Ovary (tissue), 7 donors: ENCODE measurements at regions not wholly inside any gene's neighbourhood (a gene's known extent, or its start where the extent isn't known, plus 50 kb on each side); places are given as distances from the start of the nearest gene placed in this dataset.

Experiments used
- DNase-seq, 5 donors: peaks; one replicate each; pipeline ENCODE4 v3.0.0-alpha.2; 2019 to 2020
- H3K27ac ChIP-seq, 2 donors: fragments of 200-600 bp; one replicate each; pipeline versions ENCODE4 v1.5.1 to v1.8.0; 2019 to 2022
- H3K27me3 ChIP-seq: fragments of 200-600 bp; one replicate; pipeline ENCODE4 v1.8.0; 2022
- H3K36me3 ChIP-seq: fragments of 200-600 bp; sonication (generic); one replicate; pipeline ENCODE4 v1.5.1; 2019
- H3K4me1 ChIP-seq: one replicate; pipeline ENCODE4 v1.8.1; 2013; ENCODE audit warnings: mild to moderate bottlenecking, moderate library complexity; ENCODE audit not compliant: insufficient read depth
- H3K4me3 ChIP-seq: fragments of 200-600 bp; sonication (generic); one replicate; pipeline ENCODE4 v1.5.1; 2017
- H3K9me3 ChIP-seq, 2 donors: fragments of 200-600 bp in 1 of 2; sonication (generic) in 1 of 2; one replicate each; pipeline versions ENCODE4 v1.5.1 to v1.8.1; 2013 to 2019; ENCODE audit warnings: mild to moderate bottlenecking in 1 of 2, moderate library complexity in 1 of 2
- CTCF ChIP-seq, 3 donors: fragments of 450-650 bp in 2 of 3; fragments of 200-600 bp in 1 of 3; IDR thresholded peaks; one replicate each; pipeline versions ENCODE4 v1.5.1 to v1.8.0; 2016 to 2022; ENCODE audit warnings: antibody characterized with exemption in 3 of 3, mild to moderate bottlenecking in 1 of 3
- EP300 ChIP-seq: sonication (generic); formaldehyde crosslinking; IDR thresholded peaks from one replicate; pipeline ENCODE4 v1.6.1; 2017; ENCODE audit warnings: antibody characterized with exemption
- POLR2A ChIP-seq: fragments of 450-650 bp; IDR thresholded peaks from one replicate; pipeline ENCODE4 v1.6.1; 2017; ENCODE audit warnings: antibody characterized with exemption, mild to moderate bottlenecking, moderate library complexity
- WGBS, 3 donors: extraction: QIAGEN DNeasy Blood & Tissue Kit in 1 of 3; methylation state at CpG; one replicate each; pipeline versions ENCODE4 v1.1.5 to v1.1.7; 2013 to 2017; 5-methylcytosine and 5-hydroxymethylcytosine counted together
- intact Hi-C, 4 donors: fragments of 100-400 bp; cut with DNase I; formaldehyde crosslinking; loops; one replicate each; pipeline versions ENCODE4 v1.11.0 to v1.15.1; 2022 to 2023
- donor health status: DM: no; HTN: no; CAD: no; lungs with moderate emphysema.
- donor health status: DM: no; HTN: no; CAD: no.
- donor health status: Bipolar disorder and iron deficiency.
- donor health status: DM: no; HTN: no; CAD: no.
- donor health status: DM: yes; HTN: yes; CAD: no.

DNA sequence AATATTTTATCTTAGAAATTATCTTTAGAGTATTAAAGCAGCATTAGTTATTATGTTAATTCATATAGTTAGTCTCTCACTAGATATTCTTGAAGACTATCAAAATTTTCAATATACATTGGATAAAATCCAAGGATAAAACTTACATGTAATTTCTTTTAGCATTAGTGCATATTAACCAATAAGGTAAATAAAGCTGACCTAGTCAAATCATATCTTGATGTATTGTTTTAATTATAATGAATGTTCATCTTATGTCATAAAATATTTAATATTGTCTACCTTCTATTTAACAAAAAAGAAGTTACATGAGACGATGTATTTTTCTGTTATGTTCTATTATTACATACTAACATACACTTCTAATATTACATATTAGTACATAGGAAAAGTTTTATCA is 301.7 kb upstream of the DAB2 start:
- 94 to 97% (median 95%) methylated on average over 1 of the region's 1 CpG for WGBS, 3 donors
- no peaks in the 10 kb centered on the region for H3K36me3 ChIP-seq
- no peaks in the 10 kb centered on the region for H3K9me3 ChIP-seq
- H3K4me1 ChIP-seq, result no peaks in the 10 kb centered on the region
- no peaks in the 10 kb centered on the region for H3K27me3 ChIP-seq
- no peak for DNase-seq
- no peak overlapping the region for H3K27ac ChIP-seq
- H3K4me3 ChIP-seq, result no peak overlapping the region
- intact Hi-C loops, result no loop called here
- no peak for TF ChIP-seq POLR2A
- no peak for TF ChIP-seq EP300

DNA sequence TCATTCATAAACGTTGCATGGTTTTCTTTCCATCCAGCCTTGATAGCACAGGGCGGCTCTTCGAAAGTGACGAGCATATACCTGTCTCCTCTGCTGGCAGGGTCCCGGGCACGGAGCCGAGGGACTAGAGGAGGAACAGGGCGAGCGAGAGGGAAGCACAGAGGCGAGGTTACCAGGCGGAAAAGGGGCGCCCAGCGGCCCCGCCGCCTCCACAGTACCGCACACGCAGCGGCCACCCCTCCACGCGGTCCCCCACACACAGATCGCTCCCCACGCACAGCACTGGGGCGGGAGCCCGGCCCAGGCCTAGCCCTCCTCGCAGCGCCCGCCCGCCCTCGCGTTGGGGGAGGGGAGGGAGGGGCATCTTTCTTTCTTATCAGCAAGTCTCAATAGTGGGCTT is 296.6 kb upstream of the DAB2 start:
- Histone ChIP-seq H3K27me3 (no peaks in the 10 kb centered on the region), H3K36me3 (no peaks in the 10 kb centered on the region), H3K27ac (no peak overlapping the region), H3K4me1 (no peaks in the 10 kb centered on the region), H3K4me3 (no peak overlapping the region), H3K9me3 (no peaks in the 10 kb centered on the region)
- peak in 1 of 5 donors; percentile 7 for DNase-seq
- intact Hi-C loops, result no loop called here
- 89 to 95% (median 90%) methylated on average over 29 to 30 of the region's 30 CpGs for WGBS, 3 donors
- TF ChIP-seq CTCF (IDR thresholded peaks at IDR 0.05), result no peak
- TF ChIP-seq EP300, result no peak
- no peak for TF ChIP-seq POLR2A

DNA sequence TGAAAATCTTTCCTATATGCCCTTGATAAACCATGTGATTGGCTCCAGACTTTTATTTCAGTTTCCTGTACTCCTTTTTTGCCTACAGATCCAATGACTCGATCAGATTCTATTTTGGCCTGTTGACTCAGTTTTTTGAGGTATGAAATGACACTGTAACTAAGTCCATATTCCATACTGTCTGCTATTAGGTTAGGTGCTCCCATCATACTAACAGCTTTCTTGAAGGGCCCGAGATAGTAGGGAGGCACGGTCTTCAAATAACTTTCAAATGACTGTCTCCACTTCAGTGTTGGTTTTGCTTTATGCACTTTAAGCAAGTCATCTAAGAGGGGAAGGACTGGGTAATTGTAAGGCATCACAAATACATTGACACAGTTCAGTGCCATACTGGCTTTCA is 295.4 kb upstream of the DAB2 start:
- no peak for DNase-seq
- H3K4me1 ChIP-seq, result no peaks in the 10 kb centered on the region
- H3K9me3 ChIP-seq, result no peaks in the 10 kb centered on the region
- H3K27ac ChIP-seq, result no peak overlapping the region
- H3K36me3 ChIP-seq, result no peaks in the 10 kb centered on the region
- WGBS, 3 donors, result 89 to 96% (median 93%) methylated on average over 3 of the region's 3 CpGs
- TF ChIP-seq POLR2A (no peak), EP300 (no peak), CTCF (IDR thresholded peaks at IDR 0.05) (no peak)
- no peaks in the 10 kb centered on the region for H3K27me3 ChIP-seq
- intact Hi-C loops, result no loop called here
- no peak overlapping the region for H3K4me3 ChIP-seq

- Histone ChIP-seq H3K4me1 (no peaks in the 10 kb centered on the region), H3K9me3 (no peaks in the 10 kb centered on the region), H3K4me3 (no peak overlapping the region), H3K36me3 (no peaks in the 10 kb centered on the region), H3K27me3 (no peaks in the 10 kb centered on the region), H3K27ac (no peak overlapping the region)
- intact Hi-C loops, result loop anchor here in 2 of 4 donors (10.0 kb wide), 2 partner anchors 957 to 967 kb away; partner anchors contain the start of gene PTGER4 (in 1 of the 2)
- no peak for DNase-seq
- TF ChIP-seq CTCF (IDR thresholded peaks at IDR 0.05) (no peak), EP300 (no peak), POLR2A (no peak)
- WGBS, 3 donors, result 51 to 61% (median 53%) methylated on average over 2 of the region's 2 CpGs
Observed at GRCh38 chr5:39717176-39717897, 292.6 kb upstream of the DAB2 start.

DNA sequence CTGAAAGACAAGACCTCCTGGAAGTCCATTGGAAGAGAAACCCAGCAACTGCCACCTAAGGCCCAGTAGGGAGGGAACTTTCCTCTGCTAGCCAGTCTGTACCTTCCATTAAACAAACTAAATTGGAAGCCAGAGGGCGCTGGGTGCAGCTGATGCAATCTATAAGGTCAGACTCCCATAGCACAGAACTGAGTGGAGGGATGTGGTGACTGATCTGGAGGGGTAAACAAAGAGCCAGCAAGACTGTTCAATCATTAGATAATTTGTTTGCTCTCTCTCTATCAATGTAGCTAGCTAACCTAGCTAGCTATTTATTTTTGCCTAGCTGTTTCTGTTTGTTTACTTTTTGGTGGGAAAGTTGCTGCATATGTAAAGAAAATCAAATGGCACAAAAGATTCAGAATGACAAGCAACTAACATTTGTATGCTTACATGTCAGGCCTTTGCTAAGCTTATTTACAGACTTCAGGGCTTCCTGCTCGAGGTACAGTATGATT is 291.8 kb upstream of the DAB2 start:
- DNase-seq, result no peak

More for the DNA sequence above, 291.8 kb upstream of the DAB2 start:
- H3K27ac ChIP-seq, result no peak overlapping the region
- no peaks in the 10 kb centered on the region for H3K4me1 ChIP-seq
- 37 to 56% (median 54%) methylated on average over 2 of the region's 2 CpGs for WGBS, 3 donors
- H3K4me3 ChIP-seq, result no peak overlapping the region
- TF ChIP-seq EP300 (no peak), CTCF (IDR thresholded peaks at IDR 0.05) (no peak), POLR2A (no peak)
- H3K9me3 ChIP-seq, result no peaks in the 10 kb centered on the region
- intact Hi-C loops, result loop anchor here in 2 of 4 donors (10.0 kb wide), 2 partner anchors 958 to 968 kb away; partner anchors contain the start of gene PTGER4 (in 1 of the 2)
- no peaks in the 10 kb centered on the region for H3K36me3 ChIP-seq
- H3K27me3 ChIP-seq, result no peaks in the 10 kb centered on the region
